CD14-positive monocyte (primary cell): ENCODE measurements at regions not wholly inside any gene's neighbourhood (a gene's known extent, or its start where the extent isn't known, plus 50 kb on each side); places are given as distances from the start of the nearest gene placed in this dataset.

Experiments used
- DNase-seq, 3 donors: peaks; one replicate each; pipeline ENCODE4 v3.0.0-alpha.2; 2011 to 2022
- H2AFZ ChIP-seq: 2 replicates; pipeline ENCODE4 v1.6.0; 2012; ENCODE audit warnings: mild to moderate bottlenecking, low read depth, low read length, inconsistent platforms; ENCODE audit not compliant: insufficient read depth, poor library complexity, severe bottlenecking
- H3K27ac ChIP-seq, 2 donors: 1 replicate in 1 of 2; 2 replicates in 1 of 2; pipeline ENCODE4 v1.5.1; 2012 to 2013; ENCODE audit warnings: low read length in 2 of 2, control low read depth in 1 of 2, inconsistent platforms in 1 of 2, low read depth in 1 of 2, mild to moderate bottlenecking in 1 of 2
- H3K27me3 ChIP-seq, 2 donors: one replicate each; pipeline versions ENCODE4 v1.6.0 to v1.6.1; 2011 to 2013; ENCODE audit warnings: low read length in 2 of 2; ENCODE audit not compliant: control insufficient read depth in 2 of 2, insufficient read depth in 2 of 2
- H3K36me3 ChIP-seq, 2 donors: replicated peaks in 1 of 2; 1 replicate in 1 of 2; 2 replicates in 1 of 2; pipeline versions ENCODE4 v1.5.1 to v1.6.1; 2012 to 2013; ENCODE audit warnings: low read length in 2 of 2, control low read depth in 1 of 2, inconsistent platforms in 1 of 2, mild to moderate bottlenecking in 1 of 2; ENCODE audit not compliant: insufficient read depth in 2 of 2, control insufficient read depth in 1 of 2
- H3K4me1 ChIP-seq, 2 donors: 1 replicate in 1 of 2; 2 replicates in 1 of 2; pipeline versions ENCODE4 v1.5.1 to v1.6.1; 2012 to 2013; ENCODE audit warnings: low read length in 2 of 2, control low read depth in 1 of 2, inconsistent platforms in 1 of 2, mild to moderate bottlenecking in 1 of 2, moderate library complexity in 1 of 2; ENCODE audit not compliant: insufficient read depth in 2 of 2, control insufficient read depth in 1 of 2
- H3K4me2 ChIP-seq: replicated peaks from 2 replicates; pipeline ENCODE3; 2012; ENCODE audit warnings: low read length, moderate library complexity, mild to moderate bottlenecking; ENCODE audit not compliant: poor library complexity, severe bottlenecking; ENCODE audit errors: extremely low read depth
- H3K4me3 ChIP-seq, 3 experiments: fragments of 200-600 bp in 1 of 3; sonication (generic) in 1 of 3; replicated peaks in 1 of 3; 1 replicate in 2 of 3; 2 replicates in 1 of 3; pipeline ENCODE4 v1.5.1; 2011 to 2013; ENCODE audit warnings: low read length in 3 of 3, mild to moderate bottlenecking in 3 of 3, control low read depth in 2 of 3, low read depth in 2 of 3, inconsistent platforms in 1 of 3, moderate library complexity in 1 of 3
- H3K79me2 ChIP-seq: 2 replicates; pipeline ENCODE4 v1.6.0; 2012; ENCODE audit warnings: mild to moderate bottlenecking, control low read depth, inconsistent platforms, low read length, moderate library complexity; ENCODE audit not compliant: insufficient read depth
- H3K9ac ChIP-seq: 2 replicates; pipeline ENCODE4 v1.6.0; 2017; ENCODE audit warnings: low read length, mild to moderate bottlenecking; ENCODE audit not compliant: insufficient read depth, poor library complexity, severe bottlenecking
- H3K9me3 ChIP-seq, 2 donors: replicated peaks in 1 of 2; 1 replicate in 1 of 2; 2 replicates in 1 of 2; pipeline versions ENCODE4 v1.5.1 to v1.6.1; 2012 to 2013; ENCODE audit warnings: low read length in 2 of 2, control low read depth in 1 of 2; ENCODE audit not compliant: control insufficient read depth in 1 of 2, insufficient read depth in 1 of 2
- H4K20me1 ChIP-seq: 2 replicates; pipeline ENCODE4 v1.6.0; 2012; ENCODE audit warnings: mild to moderate bottlenecking, low read length, control low read depth, moderate library complexity; ENCODE audit not compliant: insufficient read depth
- H3K27ac Mint-ChIP-seq, 7 donors: one replicate each; pipeline ENCODE4 v1.8.0; 2020; ENCODE audit warnings: mild to moderate bottlenecking in 7 of 7, mixed read lengths in 7 of 7, moderate library complexity in 6 of 7, inconsistent platforms in 2 of 7
- H3K27me3 Mint-ChIP-seq, 3 donors: one replicate each; pipeline ENCODE4 v1.8.0; 2021 to 2022; ENCODE audit warnings: low read depth in 3 of 3, mild to moderate bottlenecking in 3 of 3, mixed read lengths in 3 of 3, moderate library complexity in 3 of 3, inconsistent platforms in 1 of 3
- H3K36me3 Mint-ChIP-seq, 2 donors: one replicate each; pipeline ENCODE4 v1.8.0; 2020; ENCODE audit warnings: mixed read lengths in 2 of 2, inconsistent platforms in 1 of 2, mild to moderate bottlenecking in 1 of 2
- H3K4me1 Mint-ChIP-seq: one replicate; pipeline ENCODE4 v1.8.0; 2020; ENCODE audit warnings: mild to moderate bottlenecking, mixed read lengths
- H3K4me3 Mint-ChIP-seq, 2 donors: one replicate each; pipeline ENCODE4 v1.8.0; 2020; ENCODE audit warnings: mild to moderate bottlenecking in 2 of 2, mixed read lengths in 2 of 2, moderate library complexity in 1 of 2
- H3K9me3 Mint-ChIP-seq, 7 donors: one replicate each; pipeline ENCODE4 v1.8.0; 2020 to 2022; ENCODE audit warnings: mixed read lengths in 7 of 7, mild to moderate bottlenecking in 6 of 7, moderate library complexity in 6 of 7, inconsistent platforms in 2 of 7
- whole genome bisulfite sequencing: methylation state at CpG from one replicate; pipeline ENCODE4 v1.1.5; 2013; ENCODE audit warnings: missing lambda C conversion rate; ENCODE audit not compliant: insufficient coverage; 5-methylcytosine and 5-hydroxymethylcytosine counted together
- intact Hi-C, 2 donors: fragments of 100-400 bp; cut with micrococcal nuclease; formaldehyde crosslinking; loops; one replicate each; pipeline versions ENCODE4 v1.15.0 to v1.15.1; 2023
- TF ChIP-seq, protein P1 (sequence below): fragments of 200-600 bp; IDR thresholded peaks from one replicate; pipeline ENCODE4 v1.8.0; 2022; ENCODE audit warnings: antibody characterized with exemption, mild to moderate bottlenecking

DNA sequence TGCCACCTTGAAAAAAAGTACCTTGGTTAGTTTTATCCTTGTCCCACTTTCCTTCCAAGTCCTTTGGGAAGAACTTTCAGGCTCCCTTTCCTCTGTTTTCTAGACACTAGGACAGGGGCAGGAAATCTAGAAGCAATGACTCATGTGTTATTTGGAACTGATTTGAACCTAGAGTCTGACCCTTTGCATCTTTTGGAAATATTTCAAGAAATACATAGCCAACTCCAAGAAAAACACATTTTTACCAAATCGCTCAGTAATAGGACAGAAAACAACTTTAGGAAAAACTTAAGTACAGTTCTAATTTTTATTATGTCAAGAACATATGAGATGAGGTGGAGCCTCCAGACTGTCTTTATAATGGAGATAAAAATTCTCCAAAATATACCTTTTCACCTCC lies 292.4 kb downstream of the PTBP2 start:
- Histone ChIP-seq H3K4me1 (no peaks in the 10 kb centered on the region), H3K9me3 (no peaks in the 10 kb centered on the region), H4K20me1 (no peaks in the 10 kb centered on the region), H3K36me3 (no peaks in the 10 kb centered on the region), H2AFZ (no peak overlapping the region), H3K79me2 (no peaks in the 10 kb centered on the region), H3K27me3 (no peaks in the 10 kb centered on the region), H3K9ac (no peak overlapping the region), H3K4me3 (no peak overlapping the region), H3K4me2 (no peak overlapping the region), H3K27ac (no peak overlapping the region)
- Mint-ChIP-seq H3K27ac (no peak overlapping the region), H3K27me3 (peaks cover 0 to 1% (median 0%) of the 10 kb centered on the region in 3 donors), H3K36me3 (no peaks in the 10 kb centered on the region), H3K9me3 (peaks cover 0 to 7% (median 2%) of the 10 kb centered on the region in 7 donors), H3K4me3 (no peak overlapping the region), H3K4me1 (no peaks in the 10 kb centered on the region)
- DNase-seq, result no peak
- TF ChIP-seq, protein P1, sequence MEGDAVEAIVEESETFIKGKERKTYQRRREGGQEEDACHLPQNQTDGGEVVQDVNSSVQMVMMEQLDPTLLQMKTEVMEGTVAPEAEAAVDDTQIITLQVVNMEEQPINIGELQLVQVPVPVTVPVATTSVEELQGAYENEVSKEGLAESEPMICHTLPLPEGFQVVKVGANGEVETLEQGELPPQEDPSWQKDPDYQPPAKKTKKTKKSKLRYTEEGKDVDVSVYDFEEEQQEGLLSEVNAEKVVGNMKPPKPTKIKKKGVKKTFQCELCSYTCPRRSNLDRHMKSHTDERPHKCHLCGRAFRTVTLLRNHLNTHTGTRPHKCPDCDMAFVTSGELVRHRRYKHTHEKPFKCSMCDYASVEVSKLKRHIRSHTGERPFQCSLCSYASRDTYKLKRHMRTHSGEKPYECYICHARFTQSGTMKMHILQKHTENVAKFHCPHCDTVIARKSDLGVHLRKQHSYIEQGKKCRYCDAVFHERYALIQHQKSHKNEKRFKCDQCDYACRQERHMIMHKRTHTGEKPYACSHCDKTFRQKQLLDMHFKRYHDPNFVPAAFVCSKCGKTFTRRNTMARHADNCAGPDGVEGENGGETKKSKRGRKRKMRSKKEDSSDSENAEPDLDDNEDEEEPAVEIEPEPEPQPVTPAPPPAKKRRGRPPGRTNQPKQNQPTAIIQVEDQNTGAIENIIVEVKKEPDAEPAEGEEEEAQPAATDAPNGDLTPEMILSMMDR, result no peak
- intact Hi-C loops, result no loop called here
- no CpG with 5 or more reads among the region's 1 CpG for WGBS

DNA sequence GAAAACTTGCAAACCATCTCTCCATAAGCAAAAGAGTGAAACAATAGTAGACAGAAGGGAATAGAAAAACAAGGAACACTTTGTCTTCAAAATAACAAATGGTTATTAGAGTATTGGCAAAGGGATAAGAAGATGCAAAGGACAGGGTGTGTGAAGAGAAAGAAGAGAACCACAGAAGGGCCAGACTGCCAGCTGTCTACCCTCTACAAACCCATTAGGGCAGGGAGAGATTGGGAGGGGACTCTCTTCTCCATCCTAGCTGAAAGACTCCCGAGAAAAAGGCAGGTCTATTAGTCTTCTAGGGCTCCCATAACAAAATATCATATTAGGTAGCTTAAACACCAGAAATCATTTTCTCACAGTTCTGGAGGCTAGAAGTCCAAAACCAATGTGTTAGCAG lies 292.8 kb downstream of the PTBP2 start:
- Mint-ChIP-seq H3K4me1 (no peaks in the 10 kb centered on the region), H3K27ac (no peak overlapping the region), H3K4me3 (no peak overlapping the region), H3K36me3 (no peaks in the 10 kb centered on the region), H3K9me3 (peaks cover 0 to 3% (median 1%) of the 10 kb centered on the region in 7 donors), H3K27me3 (peaks cover 0 to 1% (median 0%) of the 10 kb centered on the region in 3 donors)
- no peaks in the 10 kb centered on the region for H3K36me3 ChIP-seq
- no peaks in the 10 kb centered on the region for H3K4me1 ChIP-seq
- H4K20me1 ChIP-seq, result no peaks in the 10 kb centered on the region
- TF ChIP-seq, protein P1, result no peak
- H3K79me2 ChIP-seq, result no peaks in the 10 kb centered on the region
- H3K27ac ChIP-seq, result no peak overlapping the region
- no peak for DNase-seq
- no peak overlapping the region for H3K4me2 ChIP-seq
- no peak overlapping the region for H2AFZ ChIP-seq
- WGBS, result no CpG with 5 or more reads among the region's 1 CpG
- H3K4me3 ChIP-seq, result no peak overlapping the region
- intact Hi-C loops, result no loop called here
- no peak overlapping the region for H3K9ac ChIP-seq
- H3K27me3 ChIP-seq, result no peaks in the 10 kb centered on the region
- H3K9me3 ChIP-seq, result no peaks in the 10 kb centered on the region
